GM12892 (cell line): ENCODE measurements at regions not wholly inside any gene's neighbourhood (a gene's known extent, or its start where the extent isn't known, plus 50 kb on each side); places are given as distances from the start of the nearest gene placed in this dataset.
"Not testable (repeated sequence)": the region's sequence is repeated elsewhere in the genome, so short reads cannot be mapped to it uniquely, and the experiment has no call there.

Source experiments
- POLR2A ChIP-seq: IDR thresholded peaks from 2 replicates; pipeline ENCODE4 v1.6.1; 2011; ENCODE audit warnings: low read depth, low read length, control low read depth
- POLR2AphosphoS5 ChIP-seq: IDR thresholded peaks from 2 replicates; pipeline ENCODE4 v1.6.1; 2011; ENCODE audit warnings: low read depth, low read length, control low read depth

DNA sequence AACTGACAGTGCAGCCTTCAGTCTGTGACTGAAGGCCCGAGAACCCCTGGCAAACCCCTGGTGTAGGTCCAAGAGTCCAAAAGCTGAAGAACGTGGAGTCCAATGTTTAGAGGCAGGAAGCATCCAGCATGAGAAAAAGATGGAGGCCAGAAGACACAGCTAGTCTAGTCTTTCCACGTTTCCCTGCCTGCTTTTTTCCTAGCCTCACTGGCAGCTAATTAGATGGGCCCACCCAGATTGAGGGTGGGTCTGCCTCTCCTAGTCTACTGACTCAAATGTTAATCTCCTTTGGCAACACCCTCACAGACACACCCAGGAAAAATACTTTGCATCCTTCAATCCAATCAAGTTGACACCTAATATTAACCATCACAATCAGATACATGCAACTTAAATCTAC lies 87.8 kb downstream of the TENT5D start:
- not testable (repeated sequence) for TF ChIP-seq POLR2A, POLR2AphosphoS5
